Psoas muscle (tissue), 7 donors: ENCODE measurements at regions not wholly inside any gene's neighbourhood (a gene's known extent, or its start where the extent isn't known, plus 50 kb on each side); places are given as distances from the start of the nearest gene placed in this dataset.

ENCODE experiments used
- ATAC-seq, 4 donors: fragments of 200-7000 bp; cut with Tn5 transposase; one replicate each; pipeline ENCODE4 v1.9.1; 2020; ENCODE audit warnings: moderate library complexity in 3 of 4, mild to moderate bottlenecking in 2 of 4
- DNase-seq, 2 donors: peaks; one replicate each; pipeline ENCODE4 v3.0.0-alpha.2; 2020
- H3K27ac ChIP-seq: fragments of 200-600 bp; one replicate; pipeline ENCODE4 v1.8.0; 2022
- H3K27me3 ChIP-seq, 3 donors: fragments of 200-600 bp in 1 of 3; one replicate each; pipeline versions ENCODE4 v1.6.1 to v1.8.0; 2013 to 2022; ENCODE audit warnings: low read length in 2 of 3, mild to moderate bottlenecking in 2 of 3, moderate library complexity in 1 of 3; ENCODE audit not compliant: insufficient read depth in 3 of 3
- H3K36me3 ChIP-seq, 2 donors: fragments of 200-600 bp in 1 of 2; one replicate each; pipeline versions ENCODE4 v1.6.1 to v1.8.0; 2013 to 2022; ENCODE audit warnings: low read depth in 1 of 2, mild to moderate bottlenecking in 1 of 2, moderate library complexity in 1 of 2; ENCODE audit not compliant: insufficient read depth in 1 of 2
- H3K4me1 ChIP-seq: fragments of 200-600 bp; one replicate; pipeline ENCODE4 v1.8.0; 2022
- H3K4me3 ChIP-seq: fragments of 200-600 bp; one replicate; pipeline ENCODE4 v1.8.0; 2022; ENCODE audit warnings: mild to moderate bottlenecking
- H3K9me3 ChIP-seq: fragments of 200-600 bp; one replicate; pipeline ENCODE4 v1.8.0; 2022
- WGBS, 3 donors: extraction: QIAGEN DNeasy Blood & Tissue Kit; methylation state at CpG; one replicate each; pipeline versions ENCODE4 v1.1.6 to v1.1.7; 2013; 5-methylcytosine and 5-hydroxymethylcytosine counted together
- intact Hi-C, 2 donors: fragments of 100-400 bp; cut with DNase I; formaldehyde crosslinking; loops; one replicate each; pipeline versions ENCODE4 v1.11.0 to v1.14.2; 2022
- TF ChIP-seq, protein P1 (sequence below): fragments of 200-600 bp; IDR thresholded peaks from one replicate; pipeline ENCODE4 v1.8.0; 2022; ENCODE audit warnings: antibody characterized with exemption
- donor health status: healthy with polysubstance abuse.
- donor health status: DM: no; HTN: no; CAD: no; lungs with moderate emphysema.
- donor health status: Bipolar disorder and iron deficiency.
- donor health status: healthy.
- donor health status: DM: yes; HTN: yes; CAD: no.
- donor health status: DM: no; HTN: no; CAD: no.
- donor health status: DM: yes; HTN: yes; CAD: no.

DNA sequence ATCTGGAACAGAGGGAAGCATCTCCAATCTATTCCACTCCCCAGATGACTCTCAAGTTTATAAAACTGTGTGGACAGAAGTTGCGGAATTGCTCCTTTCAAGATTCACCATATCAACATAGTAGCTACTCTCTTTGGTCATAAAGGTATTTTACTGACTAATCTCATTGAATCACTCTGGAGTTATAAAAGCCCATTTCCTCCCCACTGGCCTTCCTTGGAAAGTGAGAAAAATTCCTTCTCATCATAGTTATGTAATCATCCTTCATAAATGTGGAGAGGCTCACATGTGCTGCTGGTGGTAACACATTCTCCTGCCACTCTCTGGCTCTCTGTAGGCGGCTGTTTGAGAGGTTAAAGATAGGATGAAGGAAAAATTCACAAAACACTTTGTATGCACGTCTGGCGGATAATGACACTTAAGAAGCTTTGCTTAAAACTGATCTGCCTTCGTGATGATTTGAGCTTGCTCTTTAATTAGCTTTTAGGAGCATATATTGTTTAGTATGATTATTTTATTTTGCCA is 1034.0 kb upstream of the EEF2KMT start:
- ATAC-seq (no peak), DNase-seq (no peak)
- no peak overlapping the region for H3K4me3 ChIP-seq
- H3K36me3 ChIP-seq = no peaks in the 10 kb centered on the region
- WGBS, 3 donors = 70 to 74% (median 71%) methylated on average over 5 of the region's 5 CpGs
- no peaks in the 10 kb centered on the region for H3K9me3 ChIP-seq
- no peaks in the 10 kb centered on the region for H3K27me3 ChIP-seq
- no peaks in the 10 kb centered on the region for H3K4me1 ChIP-seq
- intact Hi-C loops = no loop called here
- TF ChIP-seq, protein P1, sequence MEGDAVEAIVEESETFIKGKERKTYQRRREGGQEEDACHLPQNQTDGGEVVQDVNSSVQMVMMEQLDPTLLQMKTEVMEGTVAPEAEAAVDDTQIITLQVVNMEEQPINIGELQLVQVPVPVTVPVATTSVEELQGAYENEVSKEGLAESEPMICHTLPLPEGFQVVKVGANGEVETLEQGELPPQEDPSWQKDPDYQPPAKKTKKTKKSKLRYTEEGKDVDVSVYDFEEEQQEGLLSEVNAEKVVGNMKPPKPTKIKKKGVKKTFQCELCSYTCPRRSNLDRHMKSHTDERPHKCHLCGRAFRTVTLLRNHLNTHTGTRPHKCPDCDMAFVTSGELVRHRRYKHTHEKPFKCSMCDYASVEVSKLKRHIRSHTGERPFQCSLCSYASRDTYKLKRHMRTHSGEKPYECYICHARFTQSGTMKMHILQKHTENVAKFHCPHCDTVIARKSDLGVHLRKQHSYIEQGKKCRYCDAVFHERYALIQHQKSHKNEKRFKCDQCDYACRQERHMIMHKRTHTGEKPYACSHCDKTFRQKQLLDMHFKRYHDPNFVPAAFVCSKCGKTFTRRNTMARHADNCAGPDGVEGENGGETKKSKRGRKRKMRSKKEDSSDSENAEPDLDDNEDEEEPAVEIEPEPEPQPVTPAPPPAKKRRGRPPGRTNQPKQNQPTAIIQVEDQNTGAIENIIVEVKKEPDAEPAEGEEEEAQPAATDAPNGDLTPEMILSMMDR = no peak
- H3K27ac ChIP-seq = no peak overlapping the region

DNA sequence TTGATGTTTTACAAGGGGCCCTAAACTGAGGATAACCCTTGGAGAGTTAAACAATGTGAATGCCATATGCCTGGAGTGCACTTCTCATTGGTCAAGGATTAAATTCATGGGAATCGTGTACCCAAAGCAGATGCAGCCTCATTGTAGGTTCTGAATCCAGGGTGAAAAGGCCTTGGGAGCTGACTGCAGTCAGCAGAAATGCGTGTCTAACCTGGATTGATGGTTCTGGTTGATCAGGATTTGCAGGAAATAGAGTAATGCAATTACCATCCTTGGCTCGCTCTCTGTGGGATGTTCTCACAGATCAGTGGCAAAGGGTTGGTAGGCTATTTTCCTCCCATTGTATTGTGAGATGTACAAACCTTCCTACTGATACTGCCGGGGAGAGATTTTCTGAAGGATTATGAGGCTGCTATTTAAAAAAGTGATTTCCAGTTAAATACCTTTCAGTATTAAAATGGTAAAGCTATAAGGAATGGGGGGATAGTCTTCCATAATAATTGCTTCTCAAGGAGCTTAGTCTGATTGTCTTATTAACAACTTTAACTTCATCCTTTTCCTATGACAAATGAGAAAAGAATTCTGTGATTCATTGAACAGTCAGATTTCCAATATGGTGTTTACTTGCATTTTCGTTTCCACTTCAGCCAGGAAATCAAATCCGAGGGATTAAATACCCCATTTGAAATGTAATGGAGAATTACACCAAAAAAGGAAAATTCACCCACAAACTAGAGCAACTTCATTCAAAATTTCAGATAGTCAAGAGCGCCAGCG is 1028.1 kb upstream of the EEF2KMT start:
- intact Hi-C loops = no loop called here
- WGBS, 3 donors = 34 to 41% (median 40%) methylated on average over 8 of the region's 8 CpGs
- no peak for DNase-seq
- Histone ChIP-seq H3K4me1 (no peaks in the 10 kb centered on the region), H3K27ac (no peak overlapping the region), H3K27me3 (peaks cover 0 to 3% (median 0%) of the 10 kb centered on the region in 3 donors), H3K36me3 (no peaks in the 10 kb centered on the region), H3K9me3 (no peaks in the 10 kb centered on the region), H3K4me3 (no peak overlapping the region)
- ATAC-seq = no peak
- TF ChIP-seq, protein P1 = no peak

DNA sequence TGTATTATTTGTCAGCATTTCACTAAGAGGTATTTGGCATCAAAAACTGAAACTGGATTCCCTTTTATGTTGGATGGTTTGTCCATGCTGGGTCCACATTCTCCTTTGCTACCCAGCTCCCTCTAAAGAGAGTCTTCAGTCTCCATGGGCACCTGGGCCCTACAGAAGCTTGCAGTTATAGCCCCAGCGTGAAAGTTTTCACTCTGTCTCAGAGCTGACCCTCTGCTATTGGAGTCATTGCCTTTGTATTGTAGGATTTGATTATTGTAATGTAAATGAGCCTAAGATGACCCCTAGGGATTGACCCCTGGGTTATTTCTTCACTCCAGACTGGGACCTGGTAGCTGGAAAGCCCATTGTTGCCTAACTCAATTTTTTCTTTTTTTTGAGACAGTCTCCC is 1026.5 kb upstream of the EEF2KMT start:
- 60 to 82% (median 60%) methylated on average over 1 of the region's 1 CpG for WGBS, 3 donors
- H3K36me3 ChIP-seq = no peaks in the 10 kb centered on the region
- no peak overlapping the region for H3K4me3 ChIP-seq
- DNase-seq = no peak
- H3K27ac ChIP-seq = no peak overlapping the region
- ATAC-seq = no peak
- TF ChIP-seq, protein P1 = no peak
- intact Hi-C loops = no loop called here
- H3K27me3 ChIP-seq = peaks cover 0 to 3% (median 0%) of the 10 kb centered on the region in 3 donors
- H3K4me1 ChIP-seq = no peaks in the 10 kb centered on the region
- H3K9me3 ChIP-seq = no peaks in the 10 kb centered on the region

DNA sequence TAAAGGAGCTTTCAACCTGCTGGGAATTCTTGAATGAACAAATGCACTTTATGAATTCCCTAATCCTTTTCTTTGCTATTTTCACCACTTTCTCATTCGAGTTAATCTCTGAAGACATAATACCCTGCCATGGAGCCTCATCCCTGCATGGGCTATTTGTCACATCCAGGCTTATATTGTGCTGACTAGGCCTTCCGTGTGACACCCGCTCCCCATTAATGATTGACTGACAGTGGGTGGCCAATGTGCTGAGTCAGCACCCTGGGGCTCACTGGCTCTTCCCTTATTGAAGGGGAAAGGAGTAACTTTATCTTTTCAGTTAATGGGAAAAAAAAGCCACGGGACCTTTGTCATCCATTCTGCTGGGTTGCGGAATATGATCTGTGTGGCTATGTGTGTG is 1024.8 kb upstream of the EEF2KMT start:
- WGBS, 3 donors = 33 to 47% (median 40%) methylated on average over 5 of the region's 5 CpGs
- intact Hi-C loops = no loop called here
- Histone ChIP-seq H3K9me3 (no peaks in the 10 kb centered on the region), H3K27me3 (peaks cover 0 to 3% (median 0%) of the 10 kb centered on the region in 3 donors), H3K36me3 (no peaks in the 10 kb centered on the region), H3K4me1 (no peaks in the 10 kb centered on the region), H3K27ac (no peak overlapping the region), H3K4me3 (no peak overlapping the region)
- ATAC-seq (no peak), DNase-seq (no peak)
- TF ChIP-seq, protein P1 = no peak

DNA sequence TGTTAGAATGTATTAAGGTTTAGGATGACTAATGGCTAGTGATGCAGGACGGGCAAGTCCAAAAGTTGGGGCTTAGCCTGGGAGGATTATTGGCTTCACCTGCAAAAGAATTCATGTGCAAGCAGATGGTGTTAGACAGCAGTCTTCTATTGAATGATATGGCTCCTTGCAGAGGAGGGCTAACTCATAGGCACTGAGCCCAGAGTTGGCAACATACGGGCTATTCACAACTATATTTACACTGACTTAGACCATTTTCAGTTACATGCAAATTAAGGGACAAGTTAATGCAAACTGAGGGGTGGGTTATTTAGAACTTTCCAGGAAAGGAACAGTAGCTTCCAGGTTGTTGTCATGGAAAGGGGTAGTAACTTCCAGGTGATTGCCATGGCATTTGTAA is 1017.1 kb upstream of the EEF2KMT start:
- no peak for DNase-seq
- Histone ChIP-seq H3K36me3 (no peaks in the 10 kb centered on the region), H3K9me3 (no peaks in the 10 kb centered on the region), H3K27ac (no peak overlapping the region), H3K4me1 (no peaks in the 10 kb centered on the region), H3K27me3 (no peaks in the 10 kb centered on the region), H3K4me3 (no peak overlapping the region)
- no peak for ATAC-seq
- WGBS, 3 donors = 42 to 51% (median 49%) methylated on average over 2 of the region's 2 CpGs
- intact Hi-C loops = no loop called here
- TF ChIP-seq, protein P1 = no peak
